WTC11 (cell line): ENCODE measurements at regions not wholly inside any gene's neighbourhood (a gene's known extent, or its start where the extent isn't known, plus 50 kb on each side); places are given as distances from the start of the nearest gene placed in this dataset.

Source experiments
- ATAC-seq: fragments of 200-7000 bp; cut with Tn5 transposase; 2 replicates; pipeline ENCODE4 v1.10.0; 2021; ENCODE audit warnings: mild to moderate bottlenecking, moderate library complexity
- CTCF ChIA-PET: fragments of 300-600 bp; sonication (Branson Sonifier 250); formaldehyde crosslinking; loops from one replicate; lab custom pipeline; 2021; ENCODE audit warnings: antibody characterized with exemption; lab: Charles Lee
- POLR2A ChIA-PET: fragments of 350-600 bp; sonication (Branson Sonifier 250); formaldehyde crosslinking; loops from one replicate; lab custom pipeline; 2021; ENCODE audit warnings: antibody characterized with exemption; lab: Charles Lee
- DNase-seq: peaks from one replicate; pipeline ENCODE4 v3.0.0; 2021; ENCODE audit warnings: low spot score
- H3K27ac Mint-ChIP-seq: 2 replicates; pipeline ENCODE4 v1.8.0; 2021; ENCODE audit warnings: mixed read lengths
- H3K27me3 Mint-ChIP-seq: 2 replicates; pipeline ENCODE4 v1.8.0; 2021; ENCODE audit warnings: low read depth, mild to moderate bottlenecking, moderate library complexity, mixed read lengths
- H3K36me3 Mint-ChIP-seq: 2 replicates; pipeline ENCODE4 v1.8.0; 2021; ENCODE audit warnings: mixed read lengths
- H3K4me1 Mint-ChIP-seq: 2 replicates; pipeline ENCODE4 v1.8.0; 2022; ENCODE audit warnings: mixed read lengths
- H3K4me3 Mint-ChIP-seq: 2 replicates; pipeline ENCODE4 v1.8.0; 2021; ENCODE audit warnings: mild to moderate bottlenecking, moderate library complexity, mixed read lengths
- H3K9me3 Mint-ChIP-seq: 2 replicates; pipeline ENCODE4 v1.8.0; 2021; ENCODE audit warnings: mixed read lengths
- CBFB ChIP-seq: sonication (generic); formaldehyde crosslinking; IDR thresholded peaks from 2 replicates; pipeline ENCODE4 v1.8.1; 2022; ENCODE audit warnings: mild to moderate bottlenecking, low read depth, missing genetic modification reagents
- CREM ChIP-seq: sonication (generic); formaldehyde crosslinking; IDR thresholded peaks from 2 replicates; pipeline ENCODE4 v1.8.1; 2022; ENCODE audit warnings: mild to moderate bottlenecking, missing genetic modification reagents, moderate library complexity
- IRF2 ChIP-seq: sonication (generic); formaldehyde crosslinking; IDR thresholded peaks from 2 replicates; pipeline ENCODE4 v1.8.0; 2022; ENCODE audit warnings: low read depth, missing genetic modification reagents, borderline replicate concordance
- JAZF1 ChIP-seq: fragments of 250-450 bp; sonication (Bioruptor Pico); IDR thresholded peaks from 2 replicates; pipeline ENCODE4 v1.9.0; 2021; ENCODE audit warnings: moderate library complexity, mild to moderate bottlenecking, inconsistent platforms
- NFATC4 ChIP-seq: fragments of 250-450 bp; sonication (Bioruptor Pico); IDR thresholded peaks from 2 replicates; pipeline ENCODE4 v1.9.0; 2021; ENCODE audit warnings: mild to moderate bottlenecking
- NR1H2 ChIP-seq: sonication (generic); formaldehyde crosslinking; IDR thresholded peaks from 2 replicates; pipeline ENCODE4 v1.9.0; 2021; ENCODE audit warnings: mild to moderate bottlenecking, moderate library complexity, missing genetic modification reagents
- TCF7 ChIP-seq: sonication (generic); formaldehyde crosslinking; IDR thresholded peaks from 2 replicates; pipeline ENCODE4 v1.8.0; 2022; ENCODE audit warnings: mild to moderate bottlenecking, low read depth, missing genetic modification reagents, moderate library complexity
- ZBTB21 ChIP-seq: sonication (generic); formaldehyde crosslinking; IDR thresholded peaks from 2 replicates; pipeline ENCODE4 v1.8.1; 2023; ENCODE audit warnings: mild to moderate bottlenecking, missing genetic modification reagents, borderline replicate concordance
- ZNF219 ChIP-seq: sonication (generic); formaldehyde crosslinking; IDR thresholded peaks from 2 replicates; pipeline ENCODE4 v1.8.0; 2023; ENCODE audit warnings: missing genetic modification reagents, mild to moderate bottlenecking, borderline replicate concordance
- TF ChIP-seq, protein P1 (sequence below): sonication (generic); formaldehyde crosslinking; IDR thresholded peaks from 2 replicates; pipeline ENCODE4 v1.8.1; 2022; ENCODE audit warnings: low read depth, missing genetic modification reagents, borderline replicate concordance
- TF ChIP-seq, protein P2 (sequence below): sonication (generic); formaldehyde crosslinking; IDR thresholded peaks from 2 replicates; pipeline ENCODE4 v1.8.1; 2023; ENCODE audit warnings: mild to moderate bottlenecking, missing genetic modification reagents, moderate library complexity
- TF ChIP-seq, protein P3 (sequence below): fragments of 250-450 bp; sonication (Bioruptor Pico); IDR thresholded peaks from 2 replicates; pipeline ENCODE4 v1.9.0; 2021; ENCODE audit warnings: mild to moderate bottlenecking
- TF ChIP-seq, protein P4 (sequence below): sonication (generic); formaldehyde crosslinking; conservative IDR thresholded peaks from 2 replicates; pipeline ENCODE4 v1.8.1; 2023; ENCODE audit warnings: mild to moderate bottlenecking, low read depth, missing genetic modification reagents, moderate library complexity
- TF ChIP-seq, protein P5 (sequence below): sonication (generic); formaldehyde crosslinking; IDR thresholded peaks from 2 replicates; pipeline ENCODE4 v1.8.1; 2022; ENCODE audit warnings: mild to moderate bottlenecking, missing genetic modification reagents, moderate library complexity, borderline replicate concordance
- TF ChIP-seq, protein P6 (sequence below): sonication (generic); formaldehyde crosslinking; IDR thresholded peaks from 2 replicates; pipeline ENCODE4 v1.8.1; 2023; ENCODE audit warnings: mild to moderate bottlenecking, missing genetic modification reagents, borderline replicate concordance
- TF ChIP-seq, protein P7 (sequence below): sonication (generic); formaldehyde crosslinking; IDR thresholded peaks from 2 replicates; pipeline ENCODE4 v1.8.1; 2023; ENCODE audit warnings: mild to moderate bottlenecking, moderate library complexity, missing genetic modification reagents
- TF ChIP-seq, protein P8 (sequence below): sonication (generic); formaldehyde crosslinking; IDR thresholded peaks from 2 replicates; pipeline ENCODE4 v1.8.1; 2022; ENCODE audit warnings: mild to moderate bottlenecking, moderate library complexity, missing genetic modification reagents
- TF ChIP-seq, protein P9 (sequence below): sonication (generic); formaldehyde crosslinking; IDR thresholded peaks from 2 replicates; pipeline ENCODE4 v1.8.0; 2022; ENCODE audit warnings: mild to moderate bottlenecking, missing genetic modification reagents

DNA sequence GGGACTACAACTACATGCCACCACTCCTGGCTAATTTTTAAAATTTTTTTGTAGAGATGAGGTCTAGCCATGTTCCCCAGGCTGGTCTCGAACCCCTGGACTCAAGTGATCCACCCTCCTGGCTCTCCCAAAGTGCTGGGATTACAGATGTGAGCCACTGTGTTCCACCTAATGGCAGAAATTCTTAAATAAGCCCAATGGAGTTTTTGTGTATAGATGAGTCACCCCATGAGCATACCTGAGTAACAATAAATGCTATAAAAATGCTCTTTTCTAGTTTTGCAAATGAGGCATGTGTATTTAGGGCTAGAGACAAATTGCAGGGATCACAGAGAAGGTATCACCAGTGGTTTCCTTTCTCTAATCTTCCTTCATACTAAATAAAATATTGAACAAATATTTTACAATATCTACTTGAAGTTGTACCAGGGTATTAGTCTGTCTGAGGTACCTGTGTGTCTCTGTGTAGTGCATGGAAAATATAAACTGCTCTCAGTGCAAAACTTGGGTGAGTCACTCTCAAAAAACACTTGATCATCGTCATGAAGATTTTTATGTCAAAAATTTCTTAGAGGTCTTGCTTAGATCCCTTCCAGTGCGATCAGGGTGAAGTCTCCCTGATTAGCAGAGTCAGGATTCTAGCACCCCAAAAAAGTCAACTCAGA lies 337.1 kb upstream of the MMADHC start (continued):
- TF ChIP-seq, protein P1, sequence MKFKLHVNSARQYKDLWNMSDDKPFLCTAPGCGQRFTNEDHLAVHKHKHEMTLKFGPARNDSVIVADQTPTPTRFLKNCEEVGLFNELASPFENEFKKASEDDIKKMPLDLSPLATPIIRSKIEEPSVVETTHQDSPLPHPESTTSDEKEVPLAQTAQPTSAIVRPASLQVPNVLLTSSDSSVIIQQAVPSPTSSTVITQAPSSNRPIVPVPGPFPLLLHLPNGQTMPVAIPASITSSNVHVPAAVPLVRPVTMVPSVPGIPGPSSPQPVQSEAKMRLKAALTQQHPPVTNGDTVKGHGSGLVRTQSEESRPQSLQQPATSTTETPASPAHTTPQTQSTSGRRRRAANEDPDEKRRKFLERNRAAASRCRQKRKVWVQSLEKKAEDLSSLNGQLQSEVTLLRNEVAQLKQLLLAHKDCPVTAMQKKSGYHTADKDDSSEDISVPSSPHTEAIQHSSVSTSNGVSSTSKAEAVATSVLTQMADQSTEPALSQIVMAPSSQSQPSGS (CRISPR knock-in tag): no peak

DNA sequence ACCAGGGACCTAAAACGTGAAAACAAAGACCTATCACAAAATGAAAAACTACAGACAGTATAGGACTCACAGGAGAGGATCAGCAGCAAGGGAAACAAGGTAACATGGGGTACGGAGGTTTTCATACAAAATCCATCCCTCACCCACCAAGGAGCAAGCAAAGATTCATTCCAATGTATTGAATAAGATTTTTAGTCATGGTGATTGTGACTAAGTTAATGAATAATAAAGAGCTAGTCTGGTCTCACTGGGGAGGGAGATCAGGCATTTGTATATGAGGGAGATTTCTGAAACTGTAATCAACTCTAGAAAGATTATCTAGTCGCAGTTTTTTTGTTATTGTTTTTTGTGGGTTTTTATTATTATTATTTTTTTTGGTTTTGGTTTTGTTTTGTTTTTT lies 336.5 kb upstream of the MMADHC start:
- 0 out of 2 replicates have a peak, but pooled peaks cover 7% of the 10 kb centered on the region for H3K36me3 Mint-ChIP-seq
- no peak overlapping the region; the same call in 1 of the 2 replicates for H3K27ac Mint-ChIP-seq
- ATAC-seq: no peak
- H3K4me3 Mint-ChIP-seq: no peak overlapping the region
- POLR2A ChIA-PET: interaction anchor here (0.7 kb wide), 1 partner anchor 344 kb away, joined by 3 read pairs; no protein-coding TSS in a partner anchor
- peaks cover 16% of the 10 kb centered on the region for H3K9me3 Mint-ChIP-seq
- no peak for DNase-seq
- H3K4me1 Mint-ChIP-seq: peaks cover 8% of the 10 kb centered on the region
- CTCF ChIA-PET: interaction anchor here (0.6 kb wide), 1 partner anchor 17 kb away, joined by 3 read pairs; no protein-coding TSS in a partner anchor
- H3K27me3 Mint-ChIP-seq: no peaks in the 10 kb centered on the region
- TF ChIP-seq, protein P2, sequence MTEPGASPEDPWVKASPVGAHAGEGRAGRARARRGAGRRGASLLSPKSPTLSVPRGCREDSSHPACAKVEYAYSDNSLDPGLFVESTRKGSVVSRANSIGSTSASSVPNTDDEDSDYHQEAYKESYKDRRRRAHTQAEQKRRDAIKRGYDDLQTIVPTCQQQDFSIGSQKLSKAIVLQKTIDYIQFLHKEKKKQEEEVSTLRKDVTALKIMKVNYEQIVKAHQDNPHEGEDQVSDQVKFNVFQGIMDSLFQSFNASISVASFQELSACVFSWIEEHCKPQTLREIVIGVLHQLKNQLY (CRISPR knock-in tag): no peak
- TF ChIP-seq ZNF219 (CRISPR knock-in tag) (no peak), NFATC4 (CRISPR knock-in tag) (no peak), ZBTB21 (CRISPR knock-in tag) (no peak), IRF2 (CRISPR knock-in tag) (no peak), TCF7 (CRISPR knock-in tag) (no peak), JAZF1 (no peak), NR1H2 (CRISPR knock-in tag) (no peak), CBFB (CRISPR knock-in tag) (no peak), CREM (CRISPR knock-in tag) (no peak)
- TF ChIP-seq, protein P3, sequence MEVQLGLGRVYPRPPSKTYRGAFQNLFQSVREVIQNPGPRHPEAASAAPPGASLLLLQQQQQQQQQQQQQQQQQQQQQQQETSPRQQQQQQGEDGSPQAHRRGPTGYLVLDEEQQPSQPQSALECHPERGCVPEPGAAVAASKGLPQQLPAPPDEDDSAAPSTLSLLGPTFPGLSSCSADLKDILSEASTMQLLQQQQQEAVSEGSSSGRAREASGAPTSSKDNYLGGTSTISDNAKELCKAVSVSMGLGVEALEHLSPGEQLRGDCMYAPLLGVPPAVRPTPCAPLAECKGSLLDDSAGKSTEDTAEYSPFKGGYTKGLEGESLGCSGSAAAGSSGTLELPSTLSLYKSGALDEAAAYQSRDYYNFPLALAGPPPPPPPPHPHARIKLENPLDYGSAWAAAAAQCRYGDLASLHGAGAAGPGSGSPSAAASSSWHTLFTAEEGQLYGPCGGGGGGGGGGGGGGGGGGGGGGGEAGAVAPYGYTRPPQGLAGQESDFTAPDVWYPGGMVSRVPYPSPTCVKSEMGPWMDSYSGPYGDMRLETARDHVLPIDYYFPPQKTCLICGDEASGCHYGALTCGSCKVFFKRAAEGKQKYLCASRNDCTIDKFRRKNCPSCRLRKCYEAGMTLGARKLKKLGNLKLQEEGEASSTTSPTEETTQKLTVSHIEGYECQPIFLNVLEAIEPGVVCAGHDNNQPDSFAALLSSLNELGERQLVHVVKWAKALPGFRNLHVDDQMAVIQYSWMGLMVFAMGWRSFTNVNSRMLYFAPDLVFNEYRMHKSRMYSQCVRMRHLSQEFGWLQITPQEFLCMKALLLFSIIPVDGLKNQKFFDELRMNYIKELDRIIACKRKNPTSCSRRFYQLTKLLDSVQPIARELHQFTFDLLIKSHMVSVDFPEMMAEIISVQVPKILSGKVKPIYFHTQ: no peak
- TF ChIP-seq, protein P4, sequence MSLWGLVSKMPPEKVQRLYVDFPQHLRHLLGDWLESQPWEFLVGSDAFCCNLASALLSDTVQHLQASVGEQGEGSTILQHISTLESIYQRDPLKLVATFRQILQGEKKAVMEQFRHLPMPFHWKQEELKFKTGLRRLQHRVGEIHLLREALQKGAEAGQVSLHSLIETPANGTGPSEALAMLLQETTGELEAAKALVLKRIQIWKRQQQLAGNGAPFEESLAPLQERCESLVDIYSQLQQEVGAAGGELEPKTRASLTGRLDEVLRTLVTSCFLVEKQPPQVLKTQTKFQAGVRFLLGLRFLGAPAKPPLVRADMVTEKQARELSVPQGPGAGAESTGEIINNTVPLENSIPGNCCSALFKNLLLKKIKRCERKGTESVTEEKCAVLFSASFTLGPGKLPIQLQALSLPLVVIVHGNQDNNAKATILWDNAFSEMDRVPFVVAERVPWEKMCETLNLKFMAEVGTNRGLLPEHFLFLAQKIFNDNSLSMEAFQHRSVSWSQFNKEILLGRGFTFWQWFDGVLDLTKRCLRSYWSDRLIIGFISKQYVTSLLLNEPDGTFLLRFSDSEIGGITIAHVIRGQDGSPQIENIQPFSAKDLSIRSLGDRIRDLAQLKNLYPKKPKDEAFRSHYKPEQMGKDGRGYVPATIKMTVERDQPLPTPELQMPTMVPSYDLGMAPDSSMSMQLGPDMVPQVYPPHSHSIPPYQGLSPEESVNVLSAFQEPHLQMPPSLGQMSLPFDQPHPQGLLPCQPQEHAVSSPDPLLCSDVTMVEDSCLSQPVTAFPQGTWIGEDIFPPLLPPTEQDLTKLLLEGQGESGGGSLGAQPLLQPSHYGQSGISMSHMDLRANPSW (CRISPR knock-in tag): no peak
- TF ChIP-seq, protein P5, sequence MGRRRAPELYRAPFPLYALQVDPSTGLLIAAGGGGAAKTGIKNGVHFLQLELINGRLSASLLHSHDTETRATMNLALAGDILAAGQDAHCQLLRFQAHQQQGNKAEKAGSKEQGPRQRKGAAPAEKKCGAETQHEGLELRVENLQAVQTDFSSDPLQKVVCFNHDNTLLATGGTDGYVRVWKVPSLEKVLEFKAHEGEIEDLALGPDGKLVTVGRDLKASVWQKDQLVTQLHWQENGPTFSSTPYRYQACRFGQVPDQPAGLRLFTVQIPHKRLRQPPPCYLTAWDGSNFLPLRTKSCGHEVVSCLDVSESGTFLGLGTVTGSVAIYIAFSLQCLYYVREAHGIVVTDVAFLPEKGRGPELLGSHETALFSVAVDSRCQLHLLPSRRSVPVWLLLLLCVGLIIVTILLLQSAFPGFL (CRISPR knock-in tag): no peak
- TF ChIP-seq, protein P6, sequence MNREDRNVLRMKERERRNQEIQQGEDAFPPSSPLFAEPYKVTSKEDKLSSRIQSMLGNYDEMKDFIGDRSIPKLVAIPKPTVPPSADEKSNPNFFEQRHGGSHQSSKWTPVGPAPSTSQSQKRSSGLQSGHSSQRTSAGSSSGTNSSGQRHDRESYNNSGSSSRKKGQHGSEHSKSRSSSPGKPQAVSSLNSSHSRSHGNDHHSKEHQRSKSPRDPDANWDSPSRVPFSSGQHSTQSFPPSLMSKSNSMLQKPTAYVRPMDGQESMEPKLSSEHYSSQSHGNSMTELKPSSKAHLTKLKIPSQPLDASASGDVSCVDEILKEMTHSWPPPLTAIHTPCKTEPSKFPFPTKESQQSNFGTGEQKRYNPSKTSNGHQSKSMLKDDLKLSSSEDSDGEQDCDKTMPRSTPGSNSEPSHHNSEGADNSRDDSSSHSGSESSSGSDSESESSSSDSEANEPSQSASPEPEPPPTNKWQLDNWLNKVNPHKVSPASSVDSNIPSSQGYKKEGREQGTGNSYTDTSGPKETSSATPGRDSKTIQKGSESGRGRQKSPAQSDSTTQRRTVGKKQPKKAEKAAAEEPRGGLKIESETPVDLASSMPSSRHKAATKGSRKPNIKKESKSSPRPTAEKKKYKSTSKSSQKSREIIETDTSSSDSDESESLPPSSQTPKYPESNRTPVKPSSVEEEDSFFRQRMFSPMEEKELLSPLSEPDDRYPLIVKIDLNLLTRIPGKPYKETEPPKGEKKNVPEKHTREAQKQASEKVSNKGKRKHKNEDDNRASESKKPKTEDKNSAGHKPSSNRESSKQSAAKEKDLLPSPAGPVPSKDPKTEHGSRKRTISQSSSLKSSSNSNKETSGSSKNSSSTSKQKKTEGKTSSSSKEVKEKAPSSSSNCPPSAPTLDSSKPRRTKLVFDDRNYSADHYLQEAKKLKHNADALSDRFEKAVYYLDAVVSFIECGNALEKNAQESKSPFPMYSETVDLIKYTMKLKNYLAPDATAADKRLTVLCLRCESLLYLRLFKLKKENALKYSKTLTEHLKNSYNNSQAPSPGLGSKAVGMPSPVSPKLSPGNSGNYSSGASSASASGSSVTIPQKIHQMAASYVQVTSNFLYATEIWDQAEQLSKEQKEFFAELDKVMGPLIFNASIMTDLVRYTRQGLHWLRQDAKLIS (CRISPR knock-in tag): no peak
- TF ChIP-seq, protein P7, sequence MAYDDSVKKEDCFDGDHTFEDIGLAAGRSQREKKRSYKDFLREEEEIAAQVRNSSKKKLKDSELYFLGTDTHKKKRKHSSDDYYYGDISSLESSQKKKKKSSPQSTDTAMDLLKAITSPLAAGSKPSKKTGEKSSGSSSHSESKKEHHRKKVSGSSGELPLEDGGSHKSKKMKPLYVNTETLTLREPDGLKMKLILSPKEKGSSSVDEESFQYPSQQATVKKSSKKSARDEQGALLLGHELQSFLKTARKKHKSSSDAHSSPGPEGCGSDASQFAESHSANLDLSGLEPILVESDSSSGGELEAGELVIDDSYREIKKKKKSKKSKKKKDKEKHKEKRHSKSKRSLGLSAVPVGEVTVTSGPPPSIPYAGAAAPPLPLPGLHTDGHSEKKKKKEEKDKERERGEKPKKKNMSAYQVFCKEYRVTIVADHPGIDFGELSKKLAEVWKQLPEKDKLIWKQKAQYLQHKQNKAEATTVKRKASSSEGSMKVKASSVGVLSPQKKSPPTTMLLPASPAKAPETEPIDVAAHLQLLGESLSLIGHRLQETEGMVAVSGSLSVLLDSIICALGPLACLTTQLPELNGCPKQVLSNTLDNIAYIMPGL (CRISPR knock-in tag): no peak
- TF ChIP-seq, protein P8, sequence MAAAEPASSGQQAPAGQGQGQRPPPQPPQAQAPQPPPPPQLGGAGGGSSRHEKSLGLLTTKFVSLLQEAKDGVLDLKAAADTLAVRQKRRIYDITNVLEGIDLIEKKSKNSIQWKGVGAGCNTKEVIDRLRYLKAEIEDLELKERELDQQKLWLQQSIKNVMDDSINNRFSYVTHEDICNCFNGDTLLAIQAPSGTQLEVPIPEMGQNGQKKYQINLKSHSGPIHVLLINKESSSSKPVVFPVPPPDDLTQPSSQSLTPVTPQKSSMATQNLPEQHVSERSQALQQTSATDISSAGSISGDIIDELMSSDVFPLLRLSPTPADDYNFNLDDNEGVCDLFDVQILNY (CRISPR knock-in tag): no peak
- TF ChIP-seq, protein P9, sequence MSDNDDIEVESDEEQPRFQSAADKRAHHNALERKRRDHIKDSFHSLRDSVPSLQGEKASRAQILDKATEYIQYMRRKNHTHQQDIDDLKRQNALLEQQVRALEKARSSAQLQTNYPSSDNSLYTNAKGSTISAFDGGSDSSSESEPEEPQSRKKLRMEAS (CRISPR knock-in tag): no peak
